AG04449 (cell line): ENCODE measurements at regions not wholly inside any gene's neighbourhood (a gene's known extent, or its start where the extent isn't known, plus 50 kb on each side); places are given as distances from the start of the nearest gene placed in this dataset.

Experiments
- CTCF ChIA-PET: fragments of 350-600 bp; formaldehyde crosslinking; extraction: SDS; loops from one replicate; lab custom pipeline; 2021; ENCODE audit warnings: antibody characterized with exemption; lab: Yijun Ruan, JAX
- POLR2A ChIA-PET: fragments of 400-600, 350-600 bp; formaldehyde crosslinking; extraction: SDS; loops from one replicate; lab custom pipeline; 2020; ENCODE audit warnings: antibody characterized with exemption, inconsistent platforms; lab: Yijun Ruan, JAX
- DNase-seq: peaks from one replicate; pipeline ENCODE4 v3.0.0-alpha.2; 2010; ENCODE audit warnings: low read depth, low spot score
- H3K4me3 ChIP-seq: 2 replicates; pipeline ENCODE4 v1.5.1; 2011; ENCODE audit warnings: low read depth, mild to moderate bottlenecking, control low read depth, low read length
- TF ChIP-seq, protein P1 (sequence below): IDR thresholded peaks from one replicate; pipeline ENCODE4 v1.5.1; 2011; ENCODE audit warnings: mild to moderate bottlenecking, moderate library complexity, low read length, control low read depth, inconsistent platforms; ENCODE audit not compliant: insufficient read depth; ENCODE audit errors: missing control alignments

DNA sequence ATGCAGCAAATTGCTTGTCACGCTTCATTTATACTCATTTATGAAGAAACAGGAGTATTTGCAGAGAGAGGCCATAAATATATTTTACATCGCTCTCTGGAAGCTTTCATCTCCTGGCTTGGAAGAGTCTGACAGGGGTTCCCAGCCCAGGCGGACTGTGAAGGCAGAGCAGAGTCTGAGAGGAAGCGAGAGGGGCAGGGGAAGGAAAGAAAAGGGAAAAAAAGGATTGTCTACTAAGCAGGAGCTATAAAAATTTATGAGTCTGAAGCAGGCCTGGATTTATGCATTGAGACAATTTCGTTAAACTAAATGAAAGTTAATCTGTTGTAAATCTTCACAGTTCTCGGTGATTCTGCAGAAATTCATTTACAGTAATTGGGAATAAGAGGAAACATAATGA, 143.9 kb upstream of the GYPC start:
- ChIA-PET CTCF (no interaction called here), POLR2A (no interaction called here)
- DNase-seq: no peak
- H3K4me3 ChIP-seq: no peak overlapping the region
- TF ChIP-seq, protein P1, sequence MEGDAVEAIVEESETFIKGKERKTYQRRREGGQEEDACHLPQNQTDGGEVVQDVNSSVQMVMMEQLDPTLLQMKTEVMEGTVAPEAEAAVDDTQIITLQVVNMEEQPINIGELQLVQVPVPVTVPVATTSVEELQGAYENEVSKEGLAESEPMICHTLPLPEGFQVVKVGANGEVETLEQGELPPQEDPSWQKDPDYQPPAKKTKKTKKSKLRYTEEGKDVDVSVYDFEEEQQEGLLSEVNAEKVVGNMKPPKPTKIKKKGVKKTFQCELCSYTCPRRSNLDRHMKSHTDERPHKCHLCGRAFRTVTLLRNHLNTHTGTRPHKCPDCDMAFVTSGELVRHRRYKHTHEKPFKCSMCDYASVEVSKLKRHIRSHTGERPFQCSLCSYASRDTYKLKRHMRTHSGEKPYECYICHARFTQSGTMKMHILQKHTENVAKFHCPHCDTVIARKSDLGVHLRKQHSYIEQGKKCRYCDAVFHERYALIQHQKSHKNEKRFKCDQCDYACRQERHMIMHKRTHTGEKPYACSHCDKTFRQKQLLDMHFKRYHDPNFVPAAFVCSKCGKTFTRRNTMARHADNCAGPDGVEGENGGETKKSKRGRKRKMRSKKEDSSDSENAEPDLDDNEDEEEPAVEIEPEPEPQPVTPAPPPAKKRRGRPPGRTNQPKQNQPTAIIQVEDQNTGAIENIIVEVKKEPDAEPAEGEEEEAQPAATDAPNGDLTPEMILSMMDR: no peak

DNA sequence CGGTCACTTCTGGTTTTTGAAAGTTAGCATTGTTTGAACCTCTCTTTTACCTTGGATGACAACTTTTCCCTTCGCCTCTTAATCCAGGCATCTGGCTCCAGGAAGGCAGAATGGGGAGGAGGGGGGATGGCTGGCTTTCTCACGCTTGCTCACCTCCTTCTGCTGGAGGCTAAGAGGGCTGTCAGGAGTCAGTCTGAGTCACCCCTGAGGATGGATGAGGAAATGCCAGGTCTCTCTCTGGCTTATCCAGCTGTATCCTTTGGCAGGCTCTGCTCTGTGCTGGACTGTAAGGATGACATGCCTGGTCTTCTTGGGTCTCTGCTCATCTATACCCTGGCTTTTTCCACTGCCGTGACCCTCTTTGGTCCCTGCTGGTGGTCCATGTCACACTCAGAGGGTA, 142.9 kb upstream of the GYPC start:
- no peak overlapping the region for H3K4me3 ChIP-seq
- TF ChIP-seq, protein P1: no peak
- DNase-seq: no peak
- POLR2A ChIA-PET: no interaction called here
- CTCF ChIA-PET: no interaction called here

DNA sequence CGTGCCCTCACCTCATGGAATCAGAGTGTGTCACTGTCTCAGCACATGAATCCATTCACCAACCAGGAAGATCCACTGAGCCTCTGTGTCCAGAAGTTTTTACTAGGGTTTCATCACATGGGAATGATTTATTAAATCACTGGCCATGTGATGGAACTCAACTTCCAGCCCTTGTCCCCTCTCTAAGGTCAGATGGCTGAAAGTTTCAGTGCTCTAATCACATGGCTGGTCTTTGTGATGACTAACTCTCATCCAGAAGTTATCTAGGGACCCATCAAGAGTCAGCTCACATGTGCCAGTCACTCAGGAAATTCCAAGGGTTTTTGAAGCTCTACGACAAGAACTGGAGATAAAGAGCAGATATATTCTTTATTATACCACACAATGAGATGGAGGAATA, 140.5 kb upstream of the GYPC start:
- CTCF ChIA-PET: no interaction called here
- TF ChIP-seq, protein P1: no peak
- no peak for DNase-seq
- no peak overlapping the region for H3K4me3 ChIP-seq
- POLR2A ChIA-PET: no interaction called here

DNA sequence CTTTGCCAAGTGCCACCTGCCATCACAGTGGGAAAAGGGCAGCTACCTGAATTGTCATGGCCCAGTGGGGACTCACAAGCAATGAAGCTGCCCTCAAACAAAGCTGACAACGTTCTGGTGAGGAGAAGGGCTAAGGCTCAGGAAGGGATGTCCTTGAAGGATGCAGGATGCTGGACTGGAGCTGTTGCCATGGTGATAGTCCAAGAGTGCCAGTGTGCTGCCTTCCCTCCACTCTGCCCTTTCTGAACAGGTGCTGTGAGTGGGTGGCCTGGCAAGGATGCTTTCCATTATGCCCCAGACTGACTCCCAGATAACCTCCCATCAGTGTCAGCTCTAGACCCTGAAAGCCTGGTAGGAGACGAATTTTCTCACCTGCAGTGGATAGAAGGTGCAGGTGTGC, 137.8 kb upstream of the GYPC start:
- POLR2A ChIA-PET: no interaction called here
- CTCF ChIA-PET: no interaction called here
- no peak overlapping the region for H3K4me3 ChIP-seq
- TF ChIP-seq, protein P1: no peak
- no peak for DNase-seq

DNA sequence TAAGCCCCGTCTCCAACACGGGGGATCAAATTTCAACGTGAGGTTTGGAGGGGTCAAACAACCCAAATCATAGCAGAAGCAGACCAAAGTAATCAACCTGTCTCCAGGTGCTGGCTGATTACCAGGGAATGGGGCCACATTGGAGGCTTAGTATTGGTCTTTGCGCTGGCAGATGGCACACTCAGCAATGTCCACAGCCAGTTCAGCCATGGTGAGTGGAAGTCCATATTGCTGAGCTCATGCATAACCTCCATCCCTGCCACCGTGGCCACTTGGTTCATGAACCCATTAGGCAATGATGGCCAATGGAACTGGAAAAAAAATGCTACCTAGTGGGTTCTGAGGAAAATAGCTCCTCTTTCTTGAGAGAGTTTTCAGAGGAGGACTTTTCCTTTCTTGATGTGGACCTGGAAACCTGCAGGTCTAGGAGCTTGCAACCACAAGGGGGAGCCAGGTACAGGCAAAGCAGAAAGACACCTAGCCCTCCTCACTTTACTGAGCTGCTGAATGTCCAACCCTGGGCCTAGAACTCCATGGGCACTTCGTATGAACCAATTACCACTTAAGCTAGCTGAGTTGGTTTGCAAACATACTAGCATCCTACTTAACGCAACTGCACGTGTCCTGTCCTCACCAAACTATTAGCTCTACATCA, 128.0 kb upstream of the GYPC start:
- POLR2A ChIA-PET: interaction anchor here (0.9 kb wide), 1 partner anchor 248 kb away, joined by 3 read pairs; no protein-coding TSS in a partner anchor
- TF ChIP-seq, protein P1: peak; percentile 62
- H3K4me3 ChIP-seq: no peak overlapping the region
- DNase-seq: peak; percentile 3
- CTCF ChIA-PET: interaction anchor here (0.8 to 6.3 kb wide), 13 partner anchors 9 to 445 kb away, joined by 3 to 106 read pairs (median 3); no protein-coding TSS in a partner anchor

DNA sequence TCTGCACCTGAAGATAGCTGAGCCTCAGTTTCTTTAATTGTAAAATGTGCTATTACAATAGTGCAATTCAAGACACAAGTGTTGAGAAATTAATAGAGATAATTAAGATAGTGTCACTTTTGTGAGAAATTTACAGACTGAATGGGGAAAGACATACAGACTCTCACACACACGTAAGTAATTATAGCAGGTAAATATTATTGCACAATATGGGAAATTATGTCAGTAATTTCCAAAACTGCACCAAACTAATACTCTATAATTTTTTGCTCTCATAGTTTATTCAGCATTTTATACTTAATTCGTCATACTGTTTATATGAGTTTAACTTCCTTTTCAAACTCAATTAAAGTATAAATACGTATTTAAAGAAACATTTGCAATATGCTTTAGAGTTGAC, 124.9 kb upstream of the GYPC start:
- ChIA-PET POLR2A (no interaction called here), CTCF (interaction anchor here (6.3 kb wide), 1 partner anchor 247 kb away, joined by 106 read pairs; no protein-coding TSS in a partner anchor)
- no peak overlapping the region for H3K4me3 ChIP-seq
- no peak for DNase-seq
- TF ChIP-seq, protein P1: no peak
